ENCODE measurements at regions not wholly inside any gene's neighbourhood (a gene's known extent, or its start where the extent isn't known, plus 50 kb on each side); places are given as distances from the start of the nearest gene placed in this dataset.
A peak's percentile ranks its signal among the peaks of the same experiment; 100 is the strongest.

GRCh38 chr18:33863912-33864311, 285.9 kb downstream of the ASXL3 start:
- no peak for FAIRE-seq

GRCh38 chr18:33854827-33855139, 276.8 kb downstream of the ASXL3 start:
- FAIRE-seq (no peak), DNase-seq (ENCODE audit: low spot score) (no peak)

More at GRCh38 chr18:33863912-33864311, 285.9 kb downstream of the ASXL3 start:
- no peak for DNase-seq (ENCODE audit: low spot score)

GRCh38 chr18:33854086-33854826, 276.2 kb downstream of the ASXL3 start:
- FAIRE-seq = no peak
- no peak for DNase-seq (ENCODE audit: low spot score)

GRCh38 chr18:33853187-33853586, 275.2 kb downstream of the ASXL3 start:
- FAIRE-seq = no peak
- DNase-seq (ENCODE audit: low spot score) = no peak

- DNase-seq (ENCODE audit: low spot score) (no peak), FAIRE-seq (no peak)
Observed at GRCh38 chr18:33851546-33852078, 273.6 kb downstream of the ASXL3 start.

GRCh38 chr18:33849731-33850130, 271.7 kb downstream of the ASXL3 start:
- DNase-seq (ENCODE audit: low spot score) (no peak), FAIRE-seq (no peak)

GRCh38 chr18:33844232-33844631, 266.2 kb downstream of the ASXL3 start:
- no peak for FAIRE-seq

GRCh38 chr18:33841221-33841967, 263.4 kb downstream of the ASXL3 start:
- FAIRE-seq = no peak
- DNase-seq (ENCODE audit: low spot score) = no peak

More at GRCh38 chr18:33844232-33844631, 266.2 kb downstream of the ASXL3 start:
- DNase-seq (ENCODE audit: low spot score) = no peak

GRCh38 chr18:33840212-33840593, 262.2 kb downstream of the ASXL3 start:
- no peak for DNase-seq (ENCODE audit: low spot score)
- FAIRE-seq = no peak

- DNase-seq (ENCODE audit: low spot score) = peak; percentile 5
- FAIRE-seq = no peak
Observed at GRCh38 chr18:33839452-33840211, 261.6 kb downstream of the ASXL3 start.

- no peak for DNase-seq (ENCODE audit: low spot score)
Observed at GRCh38 chr18:33838054-33838453, 260.0 kb downstream of the ASXL3 start.

GRCh38 chr18:33837191-33837590, 259.2 kb downstream of the ASXL3 start:
- DNase-seq (ENCODE audit: low spot score) = no peak
- no peak for FAIRE-seq

More at GRCh38 chr18:33838054-33838453, 260.0 kb downstream of the ASXL3 start:
- no peak for FAIRE-seq

- FAIRE-seq (no peak), DNase-seq (ENCODE audit: low spot score) (no peak)
Observed at GRCh38 chr18:33836564-33836963, 258.5 kb downstream of the ASXL3 start.

GRCh38 chr18:33835419-33835818, 257.4 kb downstream of the ASXL3 start:
- no peak for DNase-seq (ENCODE audit: low spot score)
- FAIRE-seq = no peak

- FAIRE-seq = no peak
- no peak for DNase-seq (ENCODE audit: low spot score)
Observed at GRCh38 chr18:33833842-33834241, 255.8 kb downstream of the ASXL3 start.

GRCh38 chr18:33831424-33831823, 253.4 kb downstream of the ASXL3 start:
- DNase-seq (ENCODE audit: low spot score) = no peak
- FAIRE-seq = no peak

- no peak for FAIRE-seq
Observed at GRCh38 chr18:33830213-33830612, 252.2 kb downstream of the ASXL3 start.

GRCh38 chr18:33828949-33829348, 250.9 kb downstream of the ASXL3 start:
- FAIRE-seq = no peak
- DNase-seq (ENCODE audit: low spot score) = no peak

More at GRCh38 chr18:33830213-33830612, 252.2 kb downstream of the ASXL3 start:
- no peak for DNase-seq (ENCODE audit: low spot score)

GRCh38 chr18:33826151-33826550, 248.1 kb downstream of the ASXL3 start:
- no peak for DNase-seq (ENCODE audit: low spot score)
- FAIRE-seq = no peak

- FAIRE-seq (no peak), DNase-seq (ENCODE audit: low spot score) (no peak)
Observed at GRCh38 chr18:33821503-33821902, 243.5 kb downstream of the ASXL3 start.

- no peak for DNase-seq (ENCODE audit: low spot score)
- FAIRE-seq = no peak
Observed at GRCh38 chr18:33820517-33821371, 242.7 kb downstream of the ASXL3 start.
